NCI-H1092 (cell line): ENCODE measurements at regions not wholly inside any gene's neighbourhood (a gene's known extent, or its start where the extent isn't known, plus 50 kb on each side); places are given as distances from the start of the nearest gene placed in this dataset.
"Not testable (repeated sequence)": the region's sequence is repeated elsewhere in the genome, so short reads cannot be mapped to it uniquely, and the experiment has no call there.

Experiments
- DNase-seq: peaks from one replicate; lab custom pipeline; 2025; lab: John Stamatoyannopoulos, UW

- DNase-seq, result not testable (repeated sequence)
Measured at GRCh38 chr1:157321972-157322371, 183.8 kb upstream of the ETV3 start.

DNA sequence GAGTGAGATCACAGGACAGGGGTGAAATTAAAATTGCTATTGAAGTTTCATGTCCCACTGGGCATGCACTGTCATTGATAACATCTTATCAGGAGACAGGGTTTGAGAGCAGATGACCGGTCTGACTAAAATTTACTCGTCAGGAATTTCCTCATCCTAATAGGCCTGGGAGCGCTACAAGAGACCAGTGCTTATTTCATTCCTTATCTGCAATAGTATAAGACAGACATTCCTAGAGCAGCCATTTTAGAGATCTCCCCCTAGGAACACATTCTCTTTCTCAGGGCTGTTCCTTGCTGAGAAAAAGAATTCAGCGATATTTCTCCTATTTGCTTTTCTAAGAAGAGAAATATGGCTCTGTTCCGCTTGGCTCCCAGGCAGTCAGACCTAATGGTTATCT is 181.4 kb upstream of the ETV3 start:
- DNase-seq, result no peak

GRCh38 chr1:157317229-157317628 is 179.0 kb upstream of the ETV3 start:
- DNase-seq, result not testable (repeated sequence)

GRCh38 chr1:157315544-157315943 is 177.3 kb upstream of the ETV3 start:
- DNase-seq, result no peak

GRCh38 chr1:157314408-157314807 is 176.2 kb upstream of the ETV3 start:
- DNase-seq, result no peak

- DNase-seq, result no peak
Measured at GRCh38 chr1:157313240-157313807, 175.1 kb upstream of the ETV3 start.

GRCh38 chr1:157312082-157312812 is 174.1 kb upstream of the ETV3 start:
- no peak for DNase-seq

GRCh38 chr1:157311730-157312081 is 173.5 kb upstream of the ETV3 start:
- DNase-seq, result no peak

DNA sequence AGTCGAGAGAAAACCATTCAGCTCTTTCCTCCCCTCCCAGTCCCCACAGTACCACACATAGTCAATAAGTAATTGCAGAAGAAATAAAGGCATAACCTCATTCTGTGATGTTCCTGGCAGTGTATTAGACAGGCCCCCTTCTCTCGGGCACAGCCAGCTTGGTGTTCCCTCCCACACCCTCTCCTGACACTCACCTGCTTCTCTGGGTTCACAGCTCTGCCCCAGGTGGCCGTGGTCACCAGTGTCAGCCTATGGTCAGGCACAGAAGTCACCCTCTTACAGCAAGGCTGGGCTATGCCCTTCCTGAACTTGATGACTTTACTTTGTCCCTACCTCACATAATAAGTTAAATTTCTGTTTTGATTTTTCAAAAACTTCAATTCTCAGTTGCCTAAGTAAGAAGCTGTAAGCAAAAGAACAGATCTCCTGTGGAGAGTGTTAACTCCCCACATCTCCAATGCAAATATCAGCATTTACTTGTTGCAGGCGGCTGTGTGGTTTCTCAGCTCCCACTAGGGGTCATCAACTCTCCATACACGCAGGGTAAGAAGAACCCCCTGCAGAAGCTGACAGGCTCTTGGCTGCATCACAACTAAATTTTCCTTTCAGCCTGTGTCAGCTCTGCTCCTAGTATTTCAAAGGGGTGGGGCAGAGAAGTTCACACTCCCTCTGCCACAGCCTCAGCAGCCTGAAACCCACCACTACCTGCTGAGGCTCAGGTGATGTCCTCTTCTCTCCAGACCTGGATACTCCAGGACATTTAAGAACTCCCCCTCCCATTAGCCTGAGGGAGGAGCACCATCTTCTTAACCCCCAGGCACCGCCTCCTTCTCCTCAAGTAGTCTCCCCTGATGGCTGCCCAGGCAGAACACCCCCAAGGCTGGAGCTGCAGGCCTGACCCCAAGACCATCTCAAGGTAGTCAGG is 172.9 kb upstream of the ETV3 start:
- DNase-seq, result peak; percentile 12

DNA sequence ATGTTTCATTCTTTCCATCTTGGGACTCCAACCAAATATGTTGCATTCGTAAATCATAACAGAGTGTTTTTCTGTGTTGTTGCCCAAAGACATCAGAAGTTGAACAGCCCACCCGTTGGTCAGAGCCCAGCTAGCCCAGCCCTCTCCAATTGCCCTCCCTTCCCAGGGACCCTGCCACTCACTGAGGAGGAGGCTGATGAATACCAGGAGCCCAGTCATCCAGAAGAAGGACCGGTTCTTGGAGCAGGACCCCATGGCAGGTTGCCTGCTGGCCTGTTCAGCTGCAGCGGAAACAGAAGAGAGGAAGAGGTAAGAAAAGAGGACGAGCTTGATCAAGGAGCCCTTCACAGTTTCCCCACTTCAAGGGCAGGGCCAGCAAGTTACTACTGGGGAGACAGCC is 172.2 kb upstream of the ETV3 start:
- DNase-seq, result no peak

DNA sequence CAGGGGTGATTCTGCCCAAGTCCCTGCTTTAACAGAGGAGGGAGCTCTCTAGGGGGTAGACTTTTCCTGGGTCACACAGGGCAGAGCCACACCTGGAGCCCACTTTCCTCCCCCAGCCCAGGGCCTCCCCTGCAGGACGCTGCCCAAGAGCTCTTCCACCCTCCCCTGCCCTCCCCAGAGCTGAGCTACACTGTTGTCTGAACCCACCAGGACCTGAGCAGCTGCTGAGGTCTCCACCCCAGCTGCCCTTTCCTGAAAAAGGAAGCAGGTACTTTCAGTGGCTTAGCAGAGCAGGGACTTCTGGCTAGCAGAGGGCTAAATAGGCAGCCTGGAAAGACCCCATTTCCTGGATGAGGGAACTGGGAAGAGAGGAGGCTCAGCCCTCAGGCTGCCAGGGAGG is 169.3 kb upstream of the ETV3 start:
- no peak for DNase-seq

DNA sequence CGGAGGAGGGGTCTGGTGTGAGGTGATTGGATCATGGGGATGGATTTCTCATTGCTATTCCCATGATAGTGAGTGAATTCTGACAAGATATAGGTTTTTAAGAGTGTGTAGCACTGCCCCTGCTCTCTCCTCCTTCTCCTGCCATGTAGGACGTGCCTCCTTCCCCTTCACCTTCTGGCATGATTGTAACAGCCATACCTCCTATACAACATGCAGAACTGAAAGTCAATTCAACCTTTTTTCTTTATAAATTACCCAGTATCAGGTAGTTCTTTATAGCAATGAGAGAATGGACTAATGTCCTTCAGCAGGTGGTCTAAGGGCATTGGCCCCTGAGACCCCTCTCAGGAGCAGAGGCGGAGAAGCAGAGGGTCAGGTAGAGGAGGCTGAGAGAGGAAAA is 168.7 kb upstream of the ETV3 start:
- DNase-seq, result no peak

GRCh38 chr1:157304271-157304670 is 166.1 kb upstream of the ETV3 start:
- no peak for DNase-seq

GRCh38 chr1:157302724-157303123 is 164.5 kb upstream of the ETV3 start:
- DNase-seq, result no peak

DNA sequence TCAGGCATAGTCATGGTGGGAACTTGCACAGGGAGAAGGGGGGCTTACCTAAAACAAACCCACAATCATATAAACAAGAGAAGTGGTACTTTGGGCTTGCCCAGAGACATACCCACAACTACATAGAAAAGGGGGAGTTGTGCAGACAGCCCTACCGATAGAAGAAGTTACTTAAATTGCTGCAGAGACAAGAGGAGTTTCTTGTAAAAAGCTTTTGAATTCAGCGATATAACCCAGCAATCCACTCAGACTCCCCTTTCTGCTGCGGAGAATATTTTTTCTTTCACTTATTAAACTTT is 164.0 kb upstream of the ETV3 start:
- DNase-seq, result no peak

- no peak for DNase-seq
Measured at GRCh38 chr1:157301477-157302198, 163.4 kb upstream of the ETV3 start.

DNA sequence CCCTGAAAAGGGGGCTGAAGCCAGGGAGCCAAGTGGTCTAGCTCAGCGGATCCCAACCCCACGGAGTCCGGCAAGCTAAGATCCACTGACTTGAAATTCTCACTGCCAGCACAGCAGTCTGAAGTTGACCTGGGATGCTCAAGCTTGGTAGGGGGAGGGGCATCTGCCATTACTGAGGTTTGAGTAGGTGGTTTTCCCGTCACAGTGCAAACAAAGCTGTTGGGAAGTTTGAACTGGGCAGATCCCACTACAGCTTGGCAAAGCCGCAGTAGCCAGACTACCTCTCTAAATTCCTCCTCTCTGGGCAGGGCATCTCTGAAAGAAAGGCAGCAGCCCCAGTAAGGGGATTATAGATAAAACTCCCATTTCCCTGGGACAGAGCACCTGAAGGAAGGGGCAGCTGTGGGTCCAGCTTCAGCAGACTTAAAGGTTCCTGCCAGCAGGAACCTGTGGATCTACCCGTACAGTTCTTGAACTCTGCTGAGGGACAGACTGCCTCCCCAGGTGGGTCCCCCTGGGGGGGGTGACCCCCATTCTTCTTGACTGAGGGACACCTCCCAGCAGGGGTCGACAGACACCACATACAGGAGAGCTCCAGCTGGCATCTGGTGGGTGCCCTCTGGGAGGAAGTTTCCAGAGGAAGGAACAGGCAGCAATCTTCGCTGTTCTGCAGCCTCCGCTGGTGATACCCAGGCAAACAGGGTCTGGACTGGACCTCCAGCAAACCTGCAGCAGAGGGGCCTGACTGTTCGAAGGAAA is 156.4 kb upstream of the ETV3 start:
- DNase-seq, result not testable (repeated sequence)

- no peak for DNase-seq
Measured at GRCh38 chr1:157292809-157293564, 154.8 kb upstream of the ETV3 start.

DNA sequence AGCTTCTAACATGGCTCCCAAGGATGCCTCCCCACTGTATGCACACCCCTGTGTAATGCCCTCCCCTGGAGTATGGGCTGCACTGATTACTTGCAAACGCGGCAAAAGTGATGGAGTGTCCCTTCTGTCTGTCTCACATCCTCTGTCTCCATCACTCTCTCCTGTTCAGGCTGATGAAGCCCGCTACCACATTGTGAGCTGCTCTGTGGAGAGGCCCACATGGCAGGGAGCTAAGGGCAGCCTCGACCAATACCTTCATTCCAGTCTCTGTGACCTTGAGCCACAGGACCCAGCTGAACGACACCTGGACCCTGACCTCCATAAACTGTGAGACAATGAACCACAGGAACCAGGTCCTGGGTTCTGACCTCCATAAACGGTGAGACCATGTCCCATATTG is 154.1 kb upstream of the ETV3 start:
- DNase-seq, result no peak

DNA sequence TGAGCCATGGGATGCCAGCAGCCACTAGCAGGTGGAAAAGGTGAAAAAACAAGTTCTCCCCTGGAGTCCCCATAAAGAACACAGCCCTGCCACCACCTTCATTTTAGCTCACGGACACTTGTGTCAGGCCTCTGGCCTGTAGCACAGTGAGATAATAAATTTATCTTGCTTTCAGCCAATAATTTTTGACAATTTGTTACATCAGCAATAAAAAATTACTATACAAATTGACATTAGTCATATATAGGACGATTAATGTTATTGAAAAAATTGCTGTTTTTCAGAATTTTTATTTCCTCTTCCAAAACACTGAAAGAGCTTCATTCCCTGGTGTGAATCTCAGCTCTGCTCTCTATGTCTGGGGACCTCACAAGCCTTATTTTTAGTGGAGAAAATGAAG is 152.9 kb upstream of the ETV3 start:
- no peak for DNase-seq
